ENCODE measurements at regions not wholly inside any gene's neighbourhood (a gene's known extent, or its start where the extent isn't known, plus 50 kb on each side); places are given as distances from the start of the nearest gene placed in this dataset.
"Not testable (repeated sequence)": the region's sequence is repeated elsewhere in the genome, so short reads cannot be mapped to it uniquely, and the experiment has no call there.

DNA sequence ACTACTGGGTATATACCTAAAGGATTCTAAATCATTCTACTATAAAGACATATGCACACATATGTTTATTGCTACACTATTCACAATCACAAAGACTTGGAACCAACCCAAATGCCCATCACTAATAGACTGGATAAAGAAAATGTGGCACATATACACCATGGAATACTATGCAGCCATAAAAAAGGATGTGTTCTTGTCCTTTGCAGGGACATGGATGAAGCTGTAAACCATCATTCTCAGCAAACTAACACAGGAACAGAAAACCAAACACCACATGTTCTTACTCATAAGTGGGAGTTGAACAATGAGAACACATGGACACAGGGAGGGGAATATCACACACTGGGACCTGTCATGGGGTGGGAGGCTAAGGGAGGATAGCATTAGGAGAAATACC, 249.0 kb downstream of the SLCO4C1 start:
- not testable (repeated sequence) for DNase-seq

DNA sequence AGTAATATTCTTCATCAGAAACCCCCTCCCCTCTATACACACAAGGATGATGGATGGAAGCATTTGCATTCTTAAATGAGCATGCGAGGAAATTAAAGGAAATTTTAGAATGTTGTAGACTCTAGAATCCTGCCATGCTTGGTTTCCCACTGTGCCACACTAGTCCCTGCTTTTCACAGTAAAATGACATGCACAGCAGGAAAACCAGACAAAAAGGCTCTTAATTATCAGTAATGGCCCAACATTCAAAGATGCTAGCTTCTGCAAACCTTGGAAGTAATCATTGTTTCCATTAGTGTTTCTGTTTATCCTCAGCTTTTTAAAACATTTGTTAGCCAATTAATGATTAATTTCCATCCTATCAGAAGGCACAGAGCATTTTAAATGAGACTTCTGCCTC, 255.8 kb downstream of the SLCO4C1 start:
- no peak for DNase-seq

DNA sequence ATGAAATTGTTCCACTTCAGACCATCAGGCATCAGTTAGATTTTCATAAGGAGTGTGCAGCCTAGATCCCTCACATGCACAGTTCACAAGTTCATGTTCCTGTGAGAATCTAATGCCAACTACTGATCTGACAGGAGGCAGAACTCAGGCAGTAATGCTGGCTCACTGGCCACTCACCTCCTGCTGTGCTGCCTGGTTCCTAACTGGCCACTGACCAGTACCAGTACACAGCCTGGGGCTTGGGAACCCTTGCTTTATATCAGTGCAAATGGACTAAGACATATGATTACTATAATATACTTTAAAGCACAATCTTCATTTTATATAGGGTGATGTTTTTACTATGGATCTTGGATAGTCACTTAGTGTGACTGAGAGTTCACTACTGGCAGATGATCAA, 259.2 kb downstream of the SLCO4C1 start:
- no peak for DNase-seq

DNA sequence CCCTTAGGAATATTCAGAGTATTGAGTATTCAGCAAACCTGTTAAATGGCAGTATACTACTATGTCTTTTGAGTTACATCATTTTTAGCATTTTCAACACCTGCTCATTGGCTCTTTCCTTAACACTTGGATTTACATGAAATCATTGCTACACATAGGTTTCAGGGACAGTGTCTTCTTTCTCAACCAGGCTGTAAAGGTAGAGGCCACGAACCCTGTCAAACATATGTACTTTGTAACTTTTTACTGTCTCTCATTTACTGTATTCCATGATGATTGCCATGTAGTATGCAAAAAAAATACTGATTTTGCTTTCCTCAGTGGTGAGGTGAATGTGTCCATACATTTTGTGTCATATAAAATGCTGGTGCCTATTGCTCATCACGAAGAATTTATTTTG, 264.4 kb downstream of the SLCO4C1 start:
- no peak for DNase-seq

DNA sequence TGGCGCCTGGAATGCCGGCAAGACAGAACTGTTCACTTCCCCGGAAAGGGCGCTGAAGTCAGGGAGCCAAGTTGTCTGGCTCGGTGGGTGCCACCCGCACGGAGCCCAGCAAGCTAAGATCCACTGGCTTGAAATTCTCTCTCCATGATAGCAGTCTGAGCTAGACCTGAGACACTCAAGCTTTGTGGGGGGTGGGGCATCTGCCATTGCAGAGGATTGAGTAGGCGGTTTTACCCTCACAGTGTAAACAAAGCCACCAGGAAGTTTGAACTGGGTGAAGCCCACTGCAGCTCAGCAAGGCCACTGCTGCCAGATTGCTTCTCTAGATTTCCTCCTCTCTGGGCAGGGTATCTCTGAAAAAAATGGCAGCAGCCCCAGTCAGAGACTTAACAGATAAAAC, 277.4 kb downstream of the SLCO4C1 start:
- DNase-seq, result no peak

DNA sequence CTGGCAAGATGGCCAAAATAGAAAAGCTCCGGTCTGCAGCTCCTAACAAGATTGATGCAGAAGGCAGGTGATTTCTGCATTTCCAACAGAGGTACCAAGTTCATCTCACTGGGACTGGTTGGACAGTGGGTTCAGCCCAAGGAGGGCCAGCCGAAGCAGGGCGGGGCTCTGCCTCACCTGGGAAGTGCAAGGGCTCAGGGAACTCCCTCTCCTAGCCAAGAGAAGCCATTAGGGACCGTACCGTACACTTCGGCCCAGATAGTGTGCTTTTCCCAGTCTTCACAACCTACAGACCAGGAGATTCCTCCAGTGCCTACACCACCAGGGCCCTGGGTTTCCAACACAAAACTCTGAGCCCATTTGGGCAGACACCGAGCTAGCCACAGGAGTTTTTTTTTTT, 277.8 kb downstream of the SLCO4C1 start:
- no peak for DNase-seq

DNA sequence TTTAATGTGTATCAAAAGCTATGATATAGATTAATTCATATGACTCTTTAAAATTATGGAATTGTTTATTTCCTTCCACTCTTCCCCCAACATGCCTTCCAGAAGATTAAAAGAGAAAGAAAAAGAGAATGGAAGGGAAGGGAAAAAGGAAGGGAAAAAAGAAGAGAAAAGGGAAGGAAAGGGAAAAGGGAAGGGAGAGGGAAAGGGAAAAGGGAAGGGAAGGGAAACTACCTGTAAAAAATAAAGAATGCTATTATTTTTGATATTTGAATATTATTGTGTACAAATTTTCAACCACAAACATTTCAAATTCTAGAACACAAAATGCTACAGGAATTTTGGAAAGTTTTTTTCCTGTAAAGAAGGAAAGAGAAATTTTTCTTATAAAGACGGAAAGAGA, 281.7 kb downstream of the SLCO4C1 start:
- no peak for DNase-seq

DNA sequence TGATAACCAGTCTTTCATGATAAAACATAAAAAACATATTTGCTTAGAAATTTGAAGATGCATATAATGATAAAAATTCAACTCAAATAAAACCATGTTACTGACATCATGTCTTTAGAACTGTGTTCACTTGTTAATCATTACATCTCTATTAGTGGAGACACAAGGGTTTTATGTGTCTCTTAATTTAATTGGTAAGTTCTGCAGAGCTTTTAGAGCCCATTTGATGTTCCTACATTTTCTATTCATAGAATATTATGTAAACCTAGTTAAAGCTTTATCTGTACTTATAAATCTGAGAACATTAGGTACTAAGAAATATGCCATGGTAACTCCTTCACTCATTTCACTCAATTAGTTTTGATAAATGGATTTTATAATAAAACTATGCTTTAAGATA, 285.4 kb downstream of the SLCO4C1 start:
- no peak for DNase-seq

DNA sequence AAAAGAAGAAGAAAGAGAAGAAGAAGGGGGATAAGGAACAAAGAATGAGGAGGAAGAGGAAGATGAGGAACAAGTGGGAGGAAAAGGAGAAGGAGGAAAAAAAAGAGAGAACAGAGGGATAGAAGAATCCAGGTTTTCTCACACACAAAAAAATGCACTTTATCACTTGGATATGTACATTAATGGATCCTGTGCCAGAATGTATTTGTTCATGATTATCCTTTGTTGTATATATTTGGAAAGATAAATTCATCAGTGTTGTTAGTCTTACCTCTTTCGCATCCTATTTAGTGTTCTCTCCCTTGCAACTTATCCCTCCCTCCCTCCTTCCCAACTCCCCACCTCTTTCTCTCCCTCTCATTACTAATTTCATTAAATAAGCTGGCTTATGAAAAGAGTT, 298.8 kb downstream of the SLCO4C1 start:
- no peak for DNase-seq

DNA sequence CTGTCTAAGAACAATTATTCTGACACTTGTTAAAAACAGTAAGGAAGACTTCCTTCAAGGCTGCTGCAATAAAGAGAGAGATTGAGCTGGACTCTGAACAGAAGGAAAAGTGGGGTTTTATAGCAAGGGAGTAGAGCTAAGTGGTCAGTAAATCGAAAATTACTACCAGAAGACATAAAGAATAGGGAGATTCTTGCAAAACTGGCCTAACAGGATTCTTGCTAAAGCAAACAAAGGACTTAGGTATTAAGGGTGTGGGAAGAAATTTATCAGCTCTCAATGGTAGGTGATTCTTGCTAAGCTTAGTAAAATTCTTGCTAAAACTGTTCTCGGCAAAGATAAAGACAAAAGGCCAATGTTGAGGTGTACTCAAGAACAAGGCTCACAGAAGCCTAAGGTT, 300.5 kb downstream of the SLCO4C1 start:
- DNase-seq, result no peak

DNA sequence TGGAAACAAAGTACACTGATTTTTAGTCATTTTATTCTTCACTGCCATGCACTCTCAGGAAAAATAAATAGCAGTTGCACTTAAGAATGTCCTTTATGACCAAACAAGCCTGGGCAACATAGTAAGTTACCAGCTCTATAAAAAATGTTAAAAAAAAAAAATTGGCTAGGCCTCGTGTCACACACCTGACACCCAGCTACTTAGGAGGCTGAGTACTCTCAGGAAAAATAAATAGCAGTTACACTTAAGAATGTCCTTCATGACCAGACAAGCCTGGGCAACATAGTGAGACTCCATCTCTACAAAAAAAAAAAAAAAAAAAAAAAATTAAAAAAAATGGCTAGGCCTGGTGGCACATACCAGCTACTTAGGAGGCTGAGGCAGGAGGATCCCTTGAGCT, 304.6 kb downstream of the SLCO4C1 start:
- DNase-seq, result no peak

DNA sequence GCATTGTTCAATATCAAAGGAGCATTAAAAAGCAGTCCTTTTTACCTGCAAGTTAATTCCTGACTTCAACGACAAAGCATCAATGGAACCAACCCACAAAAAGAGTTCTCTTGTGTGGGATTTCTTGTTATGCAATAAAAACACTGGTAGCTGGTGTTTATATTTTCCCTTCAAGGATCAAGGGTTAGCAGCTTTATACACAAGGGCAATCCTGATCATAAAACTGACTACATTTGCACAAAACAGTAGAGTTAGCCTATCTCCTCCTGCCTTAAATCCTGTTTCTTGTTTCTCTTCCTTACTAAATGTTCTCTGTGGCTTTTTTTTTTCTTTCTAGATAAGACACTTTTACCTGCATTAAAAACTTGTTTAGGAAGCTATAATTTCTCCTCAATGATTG, 306.4 kb downstream of the SLCO4C1 start:
- DNase-seq, result no peak

DNA sequence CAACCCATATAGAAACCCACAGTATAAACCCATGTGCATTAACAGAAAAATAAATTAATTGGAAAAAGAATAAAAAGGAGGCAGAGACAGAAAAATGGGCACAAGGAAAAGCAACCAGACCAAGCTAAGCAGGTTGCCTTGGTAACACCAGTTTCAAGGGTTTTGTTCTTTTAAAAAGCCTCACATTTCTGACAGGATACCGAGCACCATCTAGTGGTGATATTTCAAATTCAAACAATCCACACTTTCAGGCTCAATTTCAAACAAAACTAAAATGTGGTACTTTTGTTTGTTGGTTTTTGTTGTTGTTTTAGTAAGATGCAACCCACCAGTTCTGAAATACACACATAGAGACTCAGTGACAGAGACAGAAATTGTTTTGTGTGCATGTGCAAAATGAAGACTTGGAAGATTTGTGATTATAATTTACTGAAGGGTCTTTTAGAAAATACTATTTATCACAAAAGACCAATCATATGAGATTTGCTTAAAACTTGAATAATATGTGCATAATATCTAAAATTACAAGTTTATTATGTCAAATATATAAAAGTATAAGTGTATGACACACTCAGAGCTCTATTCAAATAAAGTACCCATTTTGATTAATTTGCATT, 318.2 kb downstream of the SLCO4C1 start:
- DNase-seq, result peak; percentile 61

DNA sequence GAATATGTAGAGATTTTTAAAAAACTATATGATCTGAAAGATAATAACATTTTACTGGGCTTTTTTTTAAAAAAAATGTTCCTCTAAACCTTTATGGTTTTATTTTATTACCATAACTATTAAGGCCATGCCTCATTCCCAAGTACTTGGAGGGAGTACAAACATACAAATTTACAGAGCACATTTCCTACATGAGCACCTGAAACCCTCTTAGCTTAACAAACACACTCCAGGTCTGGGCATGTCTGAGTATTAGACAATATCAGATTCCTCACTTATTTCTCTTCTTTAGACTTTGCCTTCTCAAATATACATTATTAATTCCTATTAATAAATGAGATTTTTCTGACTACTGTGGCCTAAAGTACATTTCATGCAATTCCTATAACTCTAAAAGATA, 319.2 kb downstream of the SLCO4C1 start:
- DNase-seq, result no peak

DNA sequence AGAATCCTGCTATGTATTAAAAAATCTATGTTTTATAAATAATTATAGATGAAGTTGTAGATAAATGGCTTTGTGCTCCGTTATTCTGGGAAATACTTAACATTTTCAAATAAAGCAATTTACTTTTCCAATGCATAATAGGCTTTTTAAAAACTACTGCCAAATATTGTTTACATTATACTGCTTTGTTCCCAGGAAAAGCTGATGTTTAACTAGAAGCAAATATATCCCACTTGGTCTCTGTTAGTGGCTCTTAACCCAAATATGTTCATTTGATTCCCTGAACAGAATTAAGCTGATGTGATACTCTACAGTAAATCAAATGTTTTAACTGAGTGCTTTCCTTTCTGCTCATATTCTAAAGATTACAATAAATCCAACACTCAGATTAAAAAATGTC, 326.3 kb downstream of the SLCO4C1 start:
- DNase-seq, result no peak

DNA sequence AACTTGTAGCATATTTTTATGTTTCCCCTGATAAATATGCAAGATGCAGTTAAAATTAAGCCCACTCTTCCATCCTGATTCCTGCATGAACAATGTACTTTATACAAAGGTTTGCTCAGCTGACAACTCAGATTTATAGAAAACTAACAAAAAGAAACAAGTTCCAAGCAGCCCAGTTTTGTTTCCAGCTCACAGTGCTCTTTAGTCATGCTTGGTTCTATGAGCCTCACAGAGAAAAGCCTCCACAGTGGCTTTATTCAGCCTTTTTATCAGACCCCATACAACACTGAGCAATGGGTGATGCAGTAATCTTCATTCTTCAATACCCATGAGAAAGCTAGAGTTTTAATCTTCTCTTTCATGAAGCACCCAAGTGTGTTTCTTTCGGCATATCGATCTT, 329.6 kb downstream of the SLCO4C1 start:
- DNase-seq, result no peak

DNA sequence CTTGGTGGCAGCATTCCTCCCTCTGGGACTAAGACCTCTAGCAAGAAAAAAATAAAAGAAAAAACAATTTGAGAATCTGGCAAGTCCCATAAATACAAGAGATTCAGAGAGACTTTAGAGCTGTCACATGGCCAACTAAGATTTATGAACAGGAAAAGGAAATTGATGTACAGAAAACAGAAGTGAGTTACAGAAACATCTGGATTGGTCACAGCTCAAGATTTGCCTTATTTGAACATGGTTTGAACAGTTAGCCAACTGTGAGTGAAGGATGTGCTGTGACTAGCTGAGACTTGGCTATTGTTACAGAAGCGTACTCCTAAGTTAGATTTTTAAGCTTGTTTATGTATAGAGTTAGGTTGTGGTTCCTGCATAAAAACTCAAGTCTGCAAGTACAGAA, 340.2 kb downstream of the SLCO4C1 start:
- no peak for DNase-seq

DNA sequence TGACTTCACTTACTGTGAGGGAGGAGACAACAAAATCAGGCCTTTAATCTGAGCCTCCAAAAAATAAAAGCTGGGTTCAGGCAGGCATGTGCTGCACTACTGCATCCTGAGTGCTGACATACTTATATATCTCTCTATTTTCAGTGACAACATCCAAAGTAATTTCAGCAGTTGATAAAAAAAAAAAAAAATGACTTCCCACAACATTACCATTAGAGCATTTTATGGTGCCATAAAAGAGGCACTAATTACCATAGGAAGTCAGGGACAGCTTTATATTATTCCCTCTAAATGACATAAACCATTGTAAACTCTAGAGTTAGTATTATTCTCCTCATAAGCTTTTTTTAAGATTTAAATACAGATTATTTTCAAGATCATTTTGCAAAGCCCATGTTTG, 346.1 kb downstream of the SLCO4C1 start:
- no peak for DNase-seq

DNA sequence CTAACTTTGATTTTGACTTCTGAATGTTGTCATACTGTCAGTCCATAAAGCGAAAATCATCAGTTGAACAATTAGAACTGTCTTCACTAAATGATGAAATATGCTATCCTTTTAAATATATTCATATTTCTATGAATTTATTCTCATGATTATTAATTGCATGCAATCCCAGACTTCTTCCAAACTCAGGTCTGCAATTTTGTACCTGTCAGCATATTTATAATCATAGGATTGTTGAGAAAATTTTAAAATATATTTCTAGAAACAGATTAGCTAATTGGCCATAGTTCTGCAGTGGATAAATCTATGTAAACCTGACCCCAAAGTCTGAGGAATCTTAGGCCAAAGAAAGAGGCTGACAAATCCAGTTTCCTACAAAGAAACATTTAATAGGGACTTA, 347.5 kb downstream of the SLCO4C1 start:
- no peak for DNase-seq

DNA sequence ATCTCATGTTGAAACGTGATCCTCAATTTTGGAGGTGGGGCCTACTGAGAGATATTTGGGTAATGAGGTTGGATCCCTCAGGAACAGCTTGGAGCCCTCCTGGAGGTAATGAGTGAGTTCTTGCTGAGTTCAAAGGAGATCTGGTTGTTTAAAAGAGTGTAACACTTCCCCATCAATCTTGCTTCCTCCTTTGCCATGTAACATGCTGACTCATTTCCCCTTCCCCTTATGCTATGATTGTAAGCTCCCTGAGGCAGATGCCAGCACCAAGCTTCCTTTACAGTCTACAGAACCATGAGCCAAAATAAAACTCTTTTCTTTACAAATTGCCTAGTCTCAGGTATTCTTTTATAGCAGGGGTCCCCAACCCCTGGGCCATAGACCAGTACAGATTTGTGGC, 352.3 kb downstream of the SLCO4C1 start:
- DNase-seq, result peak; percentile 19

DNA sequence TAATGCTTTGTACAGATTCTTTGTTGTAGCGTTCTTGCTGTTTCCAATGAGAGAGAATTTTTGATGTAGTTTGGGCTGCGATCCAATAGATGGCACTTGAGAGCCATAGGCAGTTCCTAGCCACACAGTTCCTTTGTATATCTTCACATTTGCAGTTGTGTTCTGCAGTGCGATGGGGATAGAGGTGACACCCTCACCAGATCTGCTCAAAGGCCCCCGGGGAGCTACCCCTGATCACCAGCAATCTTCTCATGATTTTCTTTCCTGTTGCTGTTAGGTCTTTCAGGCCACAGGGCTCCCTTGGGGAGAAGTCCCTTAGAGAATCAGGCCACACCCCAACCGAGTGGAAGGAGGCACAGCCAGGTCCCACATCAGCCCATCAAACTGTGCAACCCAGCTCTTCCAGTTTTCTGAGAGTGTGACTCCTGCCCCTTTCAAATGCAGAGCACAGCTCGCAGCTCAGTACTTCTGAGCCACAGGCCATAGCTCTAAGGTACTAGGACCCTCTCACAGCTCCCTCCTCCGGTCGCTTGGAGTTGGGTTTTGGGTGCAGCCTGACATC, 353.7 kb downstream of the SLCO4C1 start:
- peak; percentile 28 for DNase-seq

DNA sequence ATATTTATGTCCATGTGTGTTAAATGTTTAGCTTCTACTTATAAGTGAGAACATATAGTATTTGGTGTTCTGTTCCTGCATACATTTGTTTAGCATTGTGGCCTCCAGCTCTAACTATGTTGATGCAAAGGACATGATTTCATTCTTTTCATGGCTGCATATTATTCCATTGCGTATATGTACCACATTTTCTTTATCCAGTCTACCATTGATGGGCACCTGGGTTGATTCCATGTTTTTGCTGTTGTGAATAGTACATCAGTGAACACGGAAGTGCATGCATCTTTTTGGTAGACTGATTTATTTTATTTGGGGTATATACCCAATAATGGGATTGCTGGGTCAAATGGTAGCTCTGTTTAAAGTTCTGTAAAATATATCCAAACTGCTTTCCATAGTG, 359.0 kb downstream of the SLCO4C1 start:
- DNase-seq, result no peak

DNA sequence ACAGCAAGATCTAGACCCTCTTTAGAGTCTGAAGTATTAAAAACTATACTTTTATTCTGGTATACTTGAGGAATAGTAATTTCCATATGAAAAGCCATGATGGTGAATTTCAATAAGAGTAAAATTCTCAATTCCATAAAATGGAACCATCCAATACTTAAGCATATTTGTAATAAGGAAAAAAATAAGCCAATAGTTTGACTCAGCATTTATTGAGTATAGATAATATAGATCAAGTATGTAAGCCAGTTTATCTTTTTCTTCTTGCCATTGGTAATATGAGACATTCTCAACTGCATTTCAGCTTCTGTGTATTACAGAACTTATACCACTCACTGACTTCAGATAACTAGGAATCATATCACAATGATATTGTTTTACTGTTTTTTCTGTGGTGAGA, 361.0 kb downstream of the SLCO4C1 start:
- no peak for DNase-seq

DNA sequence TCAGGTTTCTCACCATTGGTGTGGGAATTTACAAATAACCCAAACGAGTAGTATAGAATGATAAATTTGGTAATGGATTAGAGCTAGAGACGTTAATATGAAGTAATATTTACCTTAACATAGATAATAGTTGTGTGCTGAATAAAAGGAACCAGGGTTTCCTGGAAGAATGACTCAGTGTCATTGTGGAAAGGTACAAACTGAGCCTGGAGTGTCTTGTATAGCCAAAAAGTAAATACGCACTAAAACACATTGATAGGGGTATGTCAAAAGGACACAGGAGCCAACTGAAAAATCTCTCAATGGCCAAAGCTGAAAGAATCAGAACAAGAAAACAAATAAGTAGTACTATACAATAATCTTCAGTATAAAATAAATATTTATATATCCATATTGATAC, 363.5 kb downstream of the SLCO4C1 start:
- no peak for DNase-seq

DNA sequence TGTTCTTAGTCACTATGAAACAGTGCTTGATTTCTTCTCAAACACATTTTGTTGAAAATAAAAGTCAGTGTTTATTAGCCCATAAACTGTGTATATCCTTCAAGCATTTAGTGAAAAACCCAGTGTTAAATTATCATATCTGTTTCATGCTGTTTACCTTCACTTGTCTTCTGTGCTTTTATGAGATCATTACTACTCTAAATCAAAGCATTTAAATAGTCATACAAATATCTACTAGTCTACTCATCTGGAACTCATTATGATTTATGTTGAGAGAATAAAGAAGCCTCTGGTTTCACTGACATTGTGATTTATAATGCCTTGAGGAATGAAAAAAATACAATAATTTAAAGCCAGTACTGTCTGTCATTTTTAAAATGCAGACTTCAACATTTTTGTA, 366.5 kb downstream of the SLCO4C1 start:
- DNase-seq, result no peak

Measured in dermis blood vessel endothelial cell (primary cell).